ENCODE measurements at regions not wholly inside any gene's neighbourhood (a gene's known extent, or its start where the extent isn't known, plus 50 kb on each side); places are given as distances from the start of the nearest gene placed in this dataset.

DNA sequence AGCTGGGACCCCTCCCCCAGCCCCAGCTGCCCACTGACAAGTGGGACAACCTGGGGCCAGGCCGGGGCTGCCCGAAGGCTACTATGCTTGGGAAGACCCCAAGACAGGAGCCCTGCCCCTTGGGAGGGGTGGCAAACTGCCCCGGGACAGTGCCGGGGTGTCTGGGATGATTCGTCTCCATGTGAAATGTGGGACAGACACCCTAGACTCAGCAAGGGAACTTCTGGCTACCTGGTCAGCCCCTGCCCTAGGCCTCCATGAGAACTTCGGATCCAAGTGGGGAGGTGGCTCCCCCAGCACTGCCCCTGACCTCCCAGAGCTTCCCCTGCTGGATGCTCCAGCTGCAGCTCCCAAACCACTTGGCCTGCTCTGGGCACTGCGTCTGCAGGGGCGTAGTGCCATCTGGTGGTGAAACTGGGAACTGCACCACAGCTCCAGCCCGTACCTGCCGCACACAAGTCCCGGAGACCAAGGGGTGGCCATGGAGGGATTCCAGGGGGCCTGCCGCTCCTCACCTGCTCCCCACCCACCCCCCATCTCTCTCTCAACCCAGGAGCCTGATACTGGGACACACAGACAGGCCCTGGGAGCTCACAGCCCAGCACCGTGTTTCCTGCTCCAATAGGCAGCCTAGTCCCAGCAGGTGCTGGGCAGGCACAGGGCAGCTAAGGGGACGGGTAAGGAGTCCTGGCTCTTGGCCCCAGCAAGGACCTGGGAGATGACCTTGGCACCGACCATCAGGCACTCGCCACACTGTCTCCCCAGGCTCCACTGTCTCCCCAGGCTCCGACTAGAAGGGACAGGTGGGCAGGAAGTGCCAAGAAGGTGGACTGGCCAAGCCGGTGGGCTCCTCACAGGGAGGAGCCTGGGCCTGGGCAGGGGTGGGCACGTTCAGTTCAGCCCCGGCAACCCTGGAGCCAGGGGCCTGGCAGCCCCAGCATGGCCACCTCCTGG is 194.1 kb downstream of the IGLL1 start:
- ChIA-PET CTCF (interaction anchor here (0.5 to 1.7 kb wide), 54 partner anchors 8 to 1043 kb away, joined by 3 to 33 read pairs (median 4); partner anchors contain the start of genes RAB36 and SLC2A11), POLR2A (no interaction called here)
- no peak overlapping the region for H3K27ac ChIP-seq (ENCODE audit: extremely low read depth, low read depth, low read length)
- H3K4me1 ChIP-seq (ENCODE audit: control insufficient read depth, insufficient read depth, low read length), result no peaks in the 10 kb centered on the region
- no peaks in the 10 kb centered on the region for H3K36me3 ChIP-seq (ENCODE audit: control insufficient read depth in 2 of 2, insufficient read depth in 1 of 2, low read length in 2 of 2)
- no peaks in the 10 kb centered on the region for H3K9me3 ChIP-seq (ENCODE audit: control insufficient read depth, insufficient read depth, low read depth, low read length)
- no peak overlapping the region for H3K4me3 ChIP-seq (ENCODE audit: low read depth, low read length)
- 0 out of 2 replicates have a peak, but pooled peaks have one; percentile 42 for TF ChIP-seq SP7 (tag by site-specific recombination; IDR thresholded peaks at IDR 0.05)
- TF ChIP-seq, protein P1, sequence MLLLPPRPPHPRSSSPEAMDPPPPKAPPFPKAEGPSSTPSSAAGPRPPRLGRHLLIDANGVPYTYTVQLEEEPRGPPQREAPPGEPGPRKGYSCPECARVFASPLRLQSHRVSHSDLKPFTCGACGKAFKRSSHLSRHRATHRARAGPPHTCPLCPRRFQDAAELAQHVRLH (tag by site-specific recombination; IDR thresholded peaks at IDR 0.05), result no peak
- peak; percentile 68 for TF ChIP-seq GLIS2 (tag by site-specific recombination; IDR thresholded peaks at IDR 0.05)
- TF ChIP-seq, protein P2, sequence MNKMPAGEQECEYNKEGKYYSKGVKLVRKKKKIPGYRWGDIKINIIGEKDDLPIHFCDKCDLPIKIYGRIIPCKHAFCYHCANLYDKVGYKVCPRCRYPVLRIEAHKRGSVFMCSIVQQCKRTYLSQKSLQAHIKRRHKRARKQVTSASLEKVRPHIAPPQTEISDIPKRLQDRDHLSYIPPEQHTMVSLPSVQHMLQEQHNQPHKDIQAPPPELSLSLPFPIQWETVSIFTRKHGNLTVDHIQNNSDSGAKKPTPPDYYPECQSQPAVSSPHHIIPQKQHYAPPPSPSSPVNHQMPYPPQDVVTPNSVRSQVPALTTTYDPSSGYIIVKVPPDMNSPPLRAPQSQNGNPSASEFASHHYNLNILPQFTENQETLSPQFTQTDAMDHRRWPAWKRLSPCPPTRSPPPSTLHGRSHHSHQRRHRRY (tag by site-specific recombination; IDR thresholded peaks at IDR 0.05), result no peak
- TF ChIP-seq PRDM1 (tag by site-specific recombination; IDR thresholded peaks at IDR 0.05), result no peak
- no peak for TF ChIP-seq ZNF785 (tag by site-specific recombination; IDR thresholded peaks at IDR 0.05)
- TF ChIP-seq ZIC2 (tag by site-specific recombination; IDR thresholded peaks at IDR 0.05), result peak; percentile 38
- TF ChIP-seq, protein P3, sequence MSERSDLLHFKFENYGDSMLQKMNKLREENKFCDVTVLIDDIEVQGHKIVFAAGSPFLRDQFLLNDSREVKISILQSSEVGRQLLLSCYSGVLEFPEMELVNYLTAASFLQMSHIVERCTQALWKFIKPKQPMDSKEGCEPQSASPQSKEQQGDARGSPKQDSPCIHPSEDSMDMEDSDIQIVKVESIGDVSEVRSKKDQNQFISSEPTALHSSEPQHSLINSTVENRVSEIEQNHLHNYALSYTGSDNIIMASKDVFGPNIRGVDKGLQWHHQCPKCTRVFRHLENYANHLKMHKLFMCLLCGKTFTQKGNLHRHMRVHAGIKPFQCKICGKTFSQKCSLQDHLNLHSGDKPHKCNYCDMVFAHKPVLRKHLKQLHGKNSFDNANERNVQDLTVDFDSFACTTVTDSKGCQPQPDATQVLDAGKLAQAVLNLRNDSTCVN (tag by site-specific recombination; optimal IDR thresholded peaks at IDR 0.05), result no peak
- no peak for TF ChIP-seq ZNF354C (tag by site-specific recombination; IDR thresholded peaks at IDR 0.05; ENCODE audit: borderline replicate concordance, low read depth)
- TF ChIP-seq, protein P4, sequence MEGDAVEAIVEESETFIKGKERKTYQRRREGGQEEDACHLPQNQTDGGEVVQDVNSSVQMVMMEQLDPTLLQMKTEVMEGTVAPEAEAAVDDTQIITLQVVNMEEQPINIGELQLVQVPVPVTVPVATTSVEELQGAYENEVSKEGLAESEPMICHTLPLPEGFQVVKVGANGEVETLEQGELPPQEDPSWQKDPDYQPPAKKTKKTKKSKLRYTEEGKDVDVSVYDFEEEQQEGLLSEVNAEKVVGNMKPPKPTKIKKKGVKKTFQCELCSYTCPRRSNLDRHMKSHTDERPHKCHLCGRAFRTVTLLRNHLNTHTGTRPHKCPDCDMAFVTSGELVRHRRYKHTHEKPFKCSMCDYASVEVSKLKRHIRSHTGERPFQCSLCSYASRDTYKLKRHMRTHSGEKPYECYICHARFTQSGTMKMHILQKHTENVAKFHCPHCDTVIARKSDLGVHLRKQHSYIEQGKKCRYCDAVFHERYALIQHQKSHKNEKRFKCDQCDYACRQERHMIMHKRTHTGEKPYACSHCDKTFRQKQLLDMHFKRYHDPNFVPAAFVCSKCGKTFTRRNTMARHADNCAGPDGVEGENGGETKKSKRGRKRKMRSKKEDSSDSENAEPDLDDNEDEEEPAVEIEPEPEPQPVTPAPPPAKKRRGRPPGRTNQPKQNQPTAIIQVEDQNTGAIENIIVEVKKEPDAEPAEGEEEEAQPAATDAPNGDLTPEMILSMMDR (tag by site-specific recombination; IDR thresholded peaks at IDR 0.05), result peak; percentile 98
- 0 out of 2 replicates have a peak, but pooled peaks have one; percentile 8 for TF ChIP-seq ZNF404 (tag by site-specific recombination; IDR thresholded peaks at IDR 0.05)
- no peak for TF ChIP-seq ZNF221 (tag by site-specific recombination; IDR thresholded peaks at IDR 0.05; ENCODE audit: borderline replicate concordance)
- TF ChIP-seq ZNF626 (tag by site-specific recombination; IDR thresholded peaks at IDR 0.05), result no peak
- TF ChIP-seq ZNF2 (tag by site-specific recombination; IDR thresholded peaks at IDR 0.05), result peak; percentile 54; the same call in 1 of the 2 replicates
- TF ChIP-seq, protein P5, sequence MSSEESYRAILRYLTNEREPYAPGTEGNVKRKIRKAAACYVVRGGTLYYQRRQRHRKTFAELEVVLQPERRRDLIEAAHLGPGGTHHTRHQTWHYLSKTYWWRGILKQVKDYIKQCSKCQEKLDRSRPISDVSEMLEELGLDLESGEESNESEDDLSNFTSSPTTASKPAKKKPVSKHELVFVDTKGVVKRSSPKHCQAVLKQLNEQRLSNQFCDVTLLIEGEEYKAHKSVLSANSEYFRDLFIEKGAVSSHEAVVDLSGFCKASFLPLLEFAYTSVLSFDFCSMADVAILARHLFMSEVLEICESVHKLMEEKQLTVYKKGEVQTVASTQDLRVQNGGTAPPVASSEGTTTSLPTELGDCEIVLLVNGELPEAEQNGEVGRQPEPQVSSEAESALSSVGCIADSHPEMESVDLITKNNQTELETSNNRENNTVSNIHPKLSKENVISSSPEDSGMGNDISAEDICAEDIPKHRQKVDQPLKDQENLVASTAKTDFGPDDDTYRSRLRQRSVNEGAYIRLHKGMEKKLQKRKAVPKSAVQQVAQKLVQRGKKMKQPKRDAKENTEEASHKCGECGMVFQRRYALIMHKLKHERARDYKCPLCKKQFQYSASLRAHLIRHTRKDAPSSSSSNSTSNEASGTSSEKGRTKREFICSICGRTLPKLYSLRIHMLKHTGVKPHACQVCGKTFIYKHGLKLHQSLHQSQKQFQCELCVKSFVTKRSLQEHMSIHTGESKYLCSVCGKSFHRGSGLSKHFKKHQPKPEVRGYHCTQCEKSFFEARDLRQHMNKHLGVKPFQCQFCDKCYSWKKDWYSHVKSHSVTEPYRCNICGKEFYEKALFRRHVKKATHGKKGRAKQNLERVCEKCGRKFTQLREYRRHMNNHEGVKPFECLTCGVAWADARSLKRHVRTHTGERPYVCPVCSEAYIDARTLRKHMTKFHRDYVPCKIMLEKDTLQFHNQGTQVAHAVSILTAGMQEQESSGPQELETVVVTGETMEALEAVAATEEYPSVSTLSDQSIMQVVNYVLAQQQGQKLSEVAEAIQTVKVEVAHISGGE (tag by site-specific recombination; conservative IDR thresholded peaks at IDR 0.05; ENCODE audit: low read depth), result no peak
- TF ChIP-seq KLF1 (tag by site-specific recombination; IDR thresholded peaks at IDR 0.05), result no peak
- TF ChIP-seq KLF7 (tag by site-specific recombination; IDR thresholded peaks at IDR 0.05; ENCODE audit: borderline replicate concordance), result no peak
- peak; percentile 91 for TF ChIP-seq GLIS1 (tag by site-specific recombination; IDR thresholded peaks at IDR 0.05)
- TF ChIP-seq, protein P6, sequence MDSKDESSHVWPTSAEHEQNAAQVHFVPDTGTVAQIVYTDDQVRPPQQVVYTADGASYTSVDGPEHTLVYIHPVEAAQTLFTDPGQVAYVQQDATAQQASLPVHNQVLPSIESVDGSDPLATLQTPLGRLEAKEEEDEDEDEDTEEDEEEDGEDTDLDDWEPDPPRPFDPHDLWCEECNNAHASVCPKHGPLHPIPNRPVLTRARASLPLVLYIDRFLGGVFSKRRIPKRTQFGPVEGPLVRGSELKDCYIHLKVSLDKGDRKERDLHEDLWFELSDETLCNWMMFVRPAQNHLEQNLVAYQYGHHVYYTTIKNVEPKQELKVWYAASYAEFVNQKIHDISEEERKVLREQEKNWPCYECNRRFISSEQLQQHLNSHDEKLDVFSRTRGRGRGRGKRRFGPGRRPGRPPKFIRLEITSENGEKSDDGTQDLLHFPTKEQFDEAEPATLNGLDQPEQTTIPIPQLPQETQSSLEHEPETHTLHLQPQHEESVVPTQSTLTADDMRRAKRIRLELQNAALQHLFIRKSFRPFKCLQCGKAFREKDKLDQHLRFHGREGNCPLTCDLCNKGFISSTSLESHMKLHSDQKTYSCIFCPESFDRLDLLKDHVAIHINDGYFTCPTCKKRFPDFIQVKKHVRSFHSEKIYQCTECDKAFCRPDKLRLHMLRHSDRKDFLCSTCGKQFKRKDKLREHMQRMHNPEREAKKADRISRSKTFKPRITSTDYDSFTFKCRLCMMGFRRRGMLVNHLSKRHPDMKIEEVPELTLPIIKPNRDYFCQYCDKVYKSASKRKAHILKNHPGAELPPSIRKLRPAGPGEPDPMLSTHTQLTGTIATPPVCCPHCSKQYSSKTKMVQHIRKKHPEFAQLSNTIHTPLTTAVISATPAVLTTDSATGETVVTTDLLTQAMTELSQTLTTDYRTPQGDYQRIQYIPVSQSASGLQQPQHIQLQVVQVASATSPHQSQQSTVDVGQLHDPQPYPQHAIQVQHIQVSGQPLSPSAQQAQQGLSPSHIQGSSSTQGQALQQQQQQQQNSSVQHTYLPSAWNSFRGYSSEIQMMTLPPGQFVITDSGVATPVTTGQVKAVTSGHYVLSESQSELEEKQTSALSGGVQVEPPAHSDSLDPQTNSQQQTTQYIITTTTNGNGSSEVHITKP (tag by site-specific recombination; IDR thresholded peaks at IDR 0.05), result no peak
- peak; percentile 84 for TF ChIP-seq ZNF654 (tag by site-specific recombination; IDR thresholded peaks at IDR 0.05; ENCODE audit: low read depth)
- no peak for TF ChIP-seq ZNF211 (tag by site-specific recombination; IDR thresholded peaks at IDR 0.05; ENCODE audit: low read depth)
- TF ChIP-seq, protein P7, sequence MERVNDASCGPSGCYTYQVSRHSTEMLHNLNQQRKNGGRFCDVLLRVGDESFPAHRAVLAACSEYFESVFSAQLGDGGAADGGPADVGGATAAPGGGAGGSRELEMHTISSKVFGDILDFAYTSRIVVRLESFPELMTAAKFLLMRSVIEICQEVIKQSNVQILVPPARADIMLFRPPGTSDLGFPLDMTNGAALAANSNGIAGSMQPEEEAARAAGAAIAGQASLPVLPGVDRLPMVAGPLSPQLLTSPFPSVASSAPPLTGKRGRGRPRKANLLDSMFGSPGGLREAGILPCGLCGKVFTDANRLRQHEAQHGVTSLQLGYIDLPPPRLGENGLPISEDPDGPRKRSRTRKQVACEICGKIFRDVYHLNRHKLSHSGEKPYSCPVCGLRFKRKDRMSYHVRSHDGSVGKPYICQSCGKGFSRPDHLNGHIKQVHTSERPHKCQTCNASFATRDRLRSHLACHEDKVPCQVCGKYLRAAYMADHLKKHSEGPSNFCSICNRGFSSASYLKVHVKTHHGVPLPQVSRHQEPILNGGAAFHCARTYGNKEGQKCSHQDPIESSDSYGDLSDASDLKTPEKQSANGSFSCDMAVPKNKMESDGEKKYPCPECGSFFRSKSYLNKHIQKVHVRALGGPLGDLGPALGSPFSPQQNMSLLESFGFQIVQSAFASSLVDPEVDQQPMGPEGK (tag by site-specific recombination; IDR thresholded peaks at IDR 0.05), result peak; percentile 47; the same call in 1 of the 2 replicates

All from HEK293 (cell line).